Right lung (tissue), 2 donors: ENCODE measurements at regions not wholly inside any gene's neighbourhood (a gene's known extent, or its start where the extent isn't known, plus 50 kb on each side); places are given as distances from the start of the nearest gene placed in this dataset.
"Not testable (repeated sequence)": the region's sequence is repeated elsewhere in the genome, so short reads cannot be mapped to it uniquely, and the experiment has no call there.

Source experiments
- DNase-seq, 2 donors: peaks; one replicate each; pipeline ENCODE4 v3.0.0-alpha.2; 2013

DNA sequence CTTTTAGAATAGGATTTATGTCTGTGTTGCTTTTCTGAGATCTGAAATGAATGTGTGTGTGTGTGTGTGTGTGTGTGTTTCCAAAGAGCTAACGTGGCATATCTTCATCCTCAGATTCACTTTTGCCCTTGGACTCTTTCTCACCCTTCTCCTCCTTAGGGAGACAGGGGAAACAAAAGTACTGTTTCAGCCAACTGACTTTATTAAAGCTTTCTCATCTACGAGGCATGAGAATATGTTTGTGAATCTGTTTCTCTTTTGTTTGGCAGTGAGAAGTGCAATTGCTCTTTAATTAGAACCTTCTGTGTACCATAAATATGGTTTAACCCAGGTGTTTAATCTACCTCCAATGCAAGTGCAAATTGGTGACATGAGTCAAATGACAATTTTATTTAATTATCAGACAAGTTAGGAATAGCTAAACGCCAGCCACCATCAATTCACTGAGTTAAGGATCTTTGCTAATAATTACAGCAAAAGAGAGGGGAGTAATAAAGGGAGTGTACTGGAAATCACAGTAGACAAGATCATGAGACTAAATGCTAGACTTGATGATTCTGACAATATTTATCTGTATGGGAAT lies 186.4 kb upstream of the COL3A1 start:
- DNase-seq = peak; percentile 16 to 20

DNA sequence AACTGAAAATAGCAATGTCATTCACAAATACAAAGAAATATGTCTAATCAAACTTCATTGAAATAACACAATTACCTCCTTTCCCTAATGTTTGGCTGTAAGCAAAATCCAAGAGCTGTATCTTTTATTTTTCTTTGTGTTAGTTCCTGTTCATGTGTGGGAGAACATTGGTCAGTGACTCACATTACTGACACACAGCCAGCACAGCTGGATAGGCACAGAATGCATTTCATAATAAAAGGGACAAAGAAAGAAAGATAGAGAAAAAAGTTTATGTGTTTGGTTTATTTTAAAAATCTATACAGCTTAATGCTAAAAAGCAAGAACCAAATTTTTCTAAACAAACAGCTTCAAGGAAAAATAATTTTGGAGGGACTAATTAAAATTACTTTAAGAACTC lies 185.6 kb upstream of the COL3A1 start:
- DNase-seq = peak; percentile 66 to 75

DNA sequence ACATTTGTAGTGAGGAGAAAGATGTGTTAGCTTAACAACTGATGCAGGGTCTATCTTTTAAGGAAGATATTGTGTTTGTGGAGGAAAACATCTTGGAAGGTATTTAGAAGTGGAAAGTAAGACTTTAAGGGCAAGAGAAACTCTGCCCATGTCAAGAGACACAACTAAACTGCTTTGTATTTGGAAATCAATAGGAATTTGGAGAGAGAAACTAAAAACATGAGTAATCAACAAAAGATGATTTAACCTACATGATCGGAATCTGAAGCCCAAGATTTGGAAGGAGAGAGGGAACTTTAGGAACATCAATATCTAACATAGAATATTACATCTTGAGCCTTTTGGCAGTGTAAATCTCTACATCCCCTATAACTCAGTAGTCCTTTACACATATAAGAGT lies 184.2 kb upstream of the COL3A1 start:
- DNase-seq = no peak

DNA sequence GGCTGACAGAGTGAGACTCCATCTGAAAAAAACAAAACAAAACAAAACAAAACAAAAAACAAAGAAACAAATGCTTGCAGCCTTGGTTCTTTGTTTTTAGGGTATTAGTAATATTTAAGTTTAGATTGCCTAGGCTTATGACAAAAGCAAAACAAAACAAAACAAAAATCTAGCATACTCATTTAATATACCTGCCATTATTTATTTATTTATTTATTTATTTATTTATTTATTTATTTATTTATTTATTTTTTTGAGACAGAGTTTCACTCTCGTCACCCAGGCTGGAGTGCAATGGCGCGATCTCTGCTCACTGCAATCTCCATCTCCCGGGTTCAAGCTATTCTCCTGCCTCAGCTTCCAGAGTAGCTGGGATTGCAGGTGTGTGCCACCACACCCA lies 179.7 kb upstream of the COL3A1 start:
- not testable (repeated sequence) for DNase-seq

DNA sequence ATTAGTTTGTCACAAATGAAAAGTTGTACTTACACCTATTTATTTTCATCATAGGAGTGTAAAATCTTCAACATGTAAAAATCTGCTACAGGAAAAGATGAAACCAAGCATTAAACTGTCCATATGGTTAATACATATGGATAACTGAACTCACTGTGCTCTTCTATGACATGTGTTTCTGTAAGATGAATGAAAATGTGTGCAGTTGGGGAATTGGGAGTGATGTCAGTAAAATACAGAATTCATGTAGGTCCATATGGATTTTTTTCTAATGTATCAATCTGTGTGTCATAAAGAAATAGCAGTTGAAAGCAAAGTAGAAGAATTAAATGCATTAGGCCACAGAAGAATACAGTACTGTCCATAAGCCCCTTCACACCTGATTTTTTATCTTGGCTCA lies 178.4 kb upstream of the COL3A1 start:
- no peak for DNase-seq

DNA sequence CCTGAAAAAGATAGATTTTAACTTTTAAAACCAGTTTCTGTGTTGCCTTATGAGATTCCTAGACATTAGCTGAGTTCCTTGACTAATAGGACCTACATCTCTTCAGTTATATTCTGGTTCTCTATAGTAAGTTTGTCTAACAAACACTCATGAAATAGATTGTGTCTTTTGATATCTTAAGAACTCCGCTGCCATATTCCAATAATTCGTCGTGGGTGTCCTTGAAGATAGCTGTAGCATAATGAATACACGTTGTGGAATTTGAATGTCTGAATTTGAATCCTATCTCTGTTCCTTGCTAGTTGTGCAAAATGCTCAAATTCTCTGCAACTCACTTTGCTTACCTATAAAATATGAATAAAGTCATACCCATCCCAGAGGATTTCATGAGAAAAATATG lies 176.8 kb upstream of the COL3A1 start:
- no peak for DNase-seq

DNA sequence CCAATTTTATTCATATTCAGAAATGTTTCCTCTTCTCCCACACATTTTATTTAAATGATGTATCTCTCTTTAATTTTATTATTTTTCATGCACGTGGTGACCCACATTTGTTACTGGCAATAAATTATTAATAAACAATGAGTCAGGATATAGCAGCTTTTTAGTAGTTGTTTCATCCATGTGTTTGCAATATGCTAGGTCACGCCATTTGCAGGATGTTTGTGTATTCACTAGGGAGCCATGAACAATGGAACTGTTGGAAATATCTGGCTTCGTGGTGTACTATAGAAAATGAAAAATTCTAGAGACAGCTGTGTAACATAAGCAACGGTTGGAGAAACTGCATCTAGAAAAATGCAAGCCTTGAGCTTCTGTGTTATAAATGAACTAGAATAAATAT lies 176.0 kb upstream of the COL3A1 start:
- DNase-seq = peak; percentile 17 to 35

DNA sequence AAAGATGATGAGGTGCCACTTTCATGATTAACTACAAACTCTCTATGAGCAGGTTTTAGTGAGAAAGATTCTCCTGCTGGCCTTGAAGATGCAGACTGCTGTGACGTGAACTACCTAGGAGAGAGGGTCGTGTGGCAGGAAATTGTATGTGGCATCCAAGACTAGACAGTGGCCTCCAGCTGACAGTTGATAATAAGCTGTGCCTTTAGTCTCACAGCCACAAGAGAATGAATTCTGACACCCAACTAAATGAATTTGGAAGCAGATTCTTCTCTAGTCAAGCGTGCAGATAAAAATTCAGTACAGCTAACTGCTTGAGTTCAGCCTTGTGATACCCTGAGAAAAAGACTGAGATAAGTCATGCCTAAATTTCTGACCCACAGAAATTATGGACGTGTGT lies 169.0 kb upstream of the COL3A1 start:
- no peak for DNase-seq

DNA sequence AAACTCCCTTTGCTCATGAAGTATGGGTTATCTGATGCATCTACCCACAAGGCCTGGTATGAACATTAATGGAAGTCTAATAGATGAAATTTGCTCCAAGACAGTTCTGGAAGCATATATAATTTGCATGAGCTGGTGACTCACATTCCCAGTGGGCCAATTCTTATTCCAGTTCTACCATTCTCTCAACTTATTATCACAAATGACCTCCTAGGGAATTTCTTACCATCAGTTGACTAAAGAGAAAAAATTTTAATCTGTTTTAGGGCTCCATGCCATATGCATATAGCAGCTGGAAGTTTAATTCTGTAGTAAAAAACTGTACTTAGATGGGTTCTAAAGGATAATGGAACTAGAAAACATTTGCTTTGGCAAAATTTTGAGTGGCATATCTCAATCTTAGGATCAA lies 165.2 kb upstream of the COL3A1 start:
- DNase-seq = no peak

DNA sequence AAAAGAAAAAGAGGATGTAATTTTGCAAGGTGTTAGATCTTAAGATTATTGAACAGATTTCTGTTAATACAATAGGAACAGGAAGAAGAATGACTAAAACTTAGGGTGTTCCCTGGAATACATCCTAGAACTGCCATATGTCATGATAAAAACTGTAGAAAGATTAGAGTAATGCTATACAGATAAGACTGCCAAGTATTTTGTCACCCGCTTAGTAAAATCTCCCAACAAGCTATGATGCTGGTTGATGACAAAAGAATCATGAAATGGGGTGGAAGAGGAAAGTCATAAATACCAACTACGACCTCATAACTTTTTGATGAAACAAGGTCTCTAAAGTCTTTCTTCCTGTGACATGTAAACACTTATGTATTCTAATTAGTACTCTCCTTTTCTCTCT lies 163.6 kb upstream of the COL3A1 start:
- DNase-seq = no peak

DNA sequence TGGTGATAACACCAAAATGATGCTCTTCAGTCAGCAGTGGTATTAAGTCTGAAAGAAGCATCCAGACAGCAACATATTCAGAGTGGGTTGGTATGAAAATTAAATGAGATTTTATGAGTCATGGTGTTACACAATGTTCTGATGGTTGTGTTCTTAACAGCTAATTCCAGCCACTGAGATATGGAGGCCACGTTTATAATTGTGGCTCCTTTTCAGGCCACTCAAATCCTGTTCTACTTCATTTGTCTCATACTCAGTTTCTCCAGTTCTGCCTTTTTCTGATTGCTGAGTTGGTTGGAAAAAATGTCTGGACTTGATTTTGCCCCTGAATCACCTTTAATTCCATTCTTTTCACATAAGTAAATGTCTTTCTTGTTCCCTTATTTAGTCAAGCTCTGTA lies 162.7 kb upstream of the COL3A1 start:
- no peak for DNase-seq

DNA sequence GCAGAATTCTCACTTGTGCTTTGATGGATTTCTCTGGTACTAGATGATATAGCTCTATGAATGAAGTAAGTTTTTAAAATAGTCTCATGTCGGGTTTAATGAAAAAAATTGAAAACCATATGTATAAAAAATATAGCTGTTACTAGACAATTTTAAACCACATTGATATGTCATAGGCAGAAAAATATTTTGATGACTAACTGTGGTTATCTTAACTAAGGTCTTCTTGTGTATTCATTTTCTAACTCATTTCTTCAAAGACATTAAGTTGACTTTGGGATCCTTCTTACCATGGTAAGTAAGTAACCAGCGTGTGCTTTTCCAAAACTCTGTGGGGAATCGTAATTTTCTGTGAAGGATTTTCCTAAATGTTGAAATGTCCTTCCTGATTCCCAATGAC lies 160.9 kb upstream of the COL3A1 start:
- no peak for DNase-seq

DNA sequence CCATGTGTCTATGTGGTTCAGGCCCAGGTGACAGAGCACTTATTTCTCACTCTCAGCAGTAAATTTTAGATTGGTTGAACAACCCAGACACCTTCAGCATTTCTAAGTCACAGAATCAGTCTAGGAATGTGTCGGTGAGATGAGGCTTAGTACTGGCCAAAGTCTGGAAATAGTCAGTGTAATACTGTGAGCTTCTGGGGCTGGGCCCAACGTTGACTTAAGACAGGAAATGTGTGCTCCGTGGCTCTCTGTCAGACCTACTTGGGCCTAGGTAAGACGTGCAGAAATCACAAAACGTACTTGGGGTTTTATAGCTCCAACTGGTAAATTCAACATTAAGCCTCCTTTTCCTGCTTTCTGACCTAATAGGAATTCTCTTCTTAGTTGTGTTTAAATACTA lies 160.3 kb upstream of the COL3A1 start:
- DNase-seq = no peak

DNA sequence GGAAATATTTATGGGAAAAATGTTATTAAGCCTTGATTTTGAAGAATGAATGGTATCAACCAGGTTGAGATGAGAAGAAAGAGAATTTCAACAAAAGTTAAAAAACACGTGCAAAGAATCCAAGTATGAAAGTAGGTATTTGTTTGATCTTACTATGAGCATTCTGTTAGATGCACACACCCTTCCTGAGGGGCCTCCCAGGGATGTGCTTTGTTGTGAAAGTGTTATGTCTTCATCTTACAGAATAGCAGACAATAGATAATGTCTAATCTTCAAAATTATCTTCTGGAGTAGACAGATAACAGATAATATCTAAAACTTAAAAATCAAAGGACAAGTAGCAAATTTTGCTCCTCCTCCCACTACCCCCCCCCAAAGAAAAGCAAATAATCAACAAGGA lies 155.2 kb upstream of the COL3A1 start:
- no peak for DNase-seq

DNA sequence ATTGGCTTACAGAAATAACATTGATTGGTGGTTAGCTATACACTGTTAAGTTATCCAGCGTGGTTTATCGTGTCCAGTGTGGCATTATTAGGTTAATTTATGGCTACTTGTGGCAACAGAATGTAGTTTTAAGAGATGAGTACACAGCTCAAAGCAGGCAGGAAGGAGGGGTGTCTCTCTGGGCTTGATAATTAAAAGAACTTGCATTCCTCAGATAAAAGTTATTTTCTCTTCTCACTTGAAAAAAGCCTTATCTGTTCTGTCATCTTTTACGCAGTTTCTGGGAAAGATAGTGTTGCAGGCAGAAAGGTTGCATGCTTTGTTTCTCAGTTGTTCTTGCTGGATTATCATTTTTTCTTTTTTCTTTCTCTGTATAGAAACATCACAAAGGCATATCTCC lies 154.4 kb upstream of the COL3A1 start:
- no peak for DNase-seq

DNA sequence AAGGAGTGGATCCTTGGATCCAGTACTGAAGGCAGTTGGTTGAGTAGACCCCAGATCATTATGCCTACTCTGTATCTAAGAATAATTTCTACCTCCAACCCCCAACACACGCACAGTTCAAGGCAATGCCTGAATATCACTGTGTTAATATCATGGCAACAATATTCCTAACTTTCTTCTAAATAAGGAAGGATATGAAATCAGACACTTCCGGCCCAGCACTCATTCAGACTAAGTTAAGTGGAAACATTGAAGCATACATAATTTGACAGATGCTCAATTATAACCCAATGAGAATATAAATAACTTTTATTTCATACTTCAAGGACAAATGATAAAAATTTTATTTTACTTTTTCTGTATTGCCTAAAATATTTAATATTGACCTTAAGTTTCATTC lies 153.6 kb upstream of the COL3A1 start:
- DNase-seq = no peak

DNA sequence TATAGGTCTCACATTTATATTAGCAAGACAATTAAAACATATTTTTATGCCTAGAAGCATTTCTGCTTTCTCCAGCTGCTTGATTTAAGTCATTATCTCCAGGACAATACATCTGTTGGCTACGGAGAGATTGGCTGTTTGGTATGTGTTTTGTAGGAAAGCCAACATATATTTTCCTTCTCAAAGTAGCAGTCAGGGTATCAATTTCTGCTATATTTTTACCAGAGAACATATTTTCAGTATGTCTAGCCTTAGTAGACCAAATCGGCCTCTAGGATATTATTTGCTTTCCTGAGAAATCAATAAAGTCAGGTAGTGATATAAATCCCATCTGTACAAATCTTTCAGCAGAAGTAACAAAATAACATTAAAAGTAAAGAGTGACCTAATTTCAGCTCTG lies 150.0 kb upstream of the COL3A1 start:
- no peak for DNase-seq

DNA sequence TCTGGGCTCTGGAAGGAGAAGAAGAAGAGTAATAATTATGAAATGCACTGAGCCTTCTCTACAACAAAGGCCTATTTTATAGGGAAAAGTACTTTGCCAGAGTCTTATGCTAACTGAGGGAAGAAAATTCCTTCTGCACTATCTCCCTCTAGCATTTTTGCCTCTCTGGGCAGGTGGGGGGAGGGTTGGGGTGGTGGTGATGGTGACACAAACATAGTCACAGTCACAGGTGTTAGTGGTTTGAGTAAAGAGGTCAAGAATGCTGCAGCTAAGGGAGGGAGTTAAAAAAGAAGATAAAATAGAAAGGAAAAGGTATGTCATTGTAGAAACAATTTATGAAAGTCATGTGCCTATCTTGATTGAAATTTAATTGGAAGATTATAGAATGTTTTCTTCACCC lies 140.8 kb upstream of the COL3A1 start:
- no peak for DNase-seq

DNA sequence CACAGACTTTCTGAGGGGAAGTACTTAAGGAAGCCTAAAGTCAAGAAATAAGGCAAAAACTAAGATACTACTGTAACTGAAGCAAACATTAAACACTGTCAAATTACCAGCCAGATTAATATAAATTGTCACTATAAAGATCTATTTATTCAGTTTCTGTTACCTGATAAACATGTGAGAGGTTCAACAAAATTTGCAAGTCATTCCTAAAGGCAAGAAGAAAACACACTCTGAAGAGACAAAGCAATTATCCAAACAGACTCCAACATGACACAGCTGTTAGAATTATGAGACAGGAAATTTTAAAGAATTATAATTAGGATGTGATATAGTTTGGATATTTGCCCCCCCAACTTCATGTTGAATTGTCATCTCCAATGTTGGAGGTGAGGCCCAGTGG lies 140.4 kb upstream of the COL3A1 start:
- DNase-seq = no peak

DNA sequence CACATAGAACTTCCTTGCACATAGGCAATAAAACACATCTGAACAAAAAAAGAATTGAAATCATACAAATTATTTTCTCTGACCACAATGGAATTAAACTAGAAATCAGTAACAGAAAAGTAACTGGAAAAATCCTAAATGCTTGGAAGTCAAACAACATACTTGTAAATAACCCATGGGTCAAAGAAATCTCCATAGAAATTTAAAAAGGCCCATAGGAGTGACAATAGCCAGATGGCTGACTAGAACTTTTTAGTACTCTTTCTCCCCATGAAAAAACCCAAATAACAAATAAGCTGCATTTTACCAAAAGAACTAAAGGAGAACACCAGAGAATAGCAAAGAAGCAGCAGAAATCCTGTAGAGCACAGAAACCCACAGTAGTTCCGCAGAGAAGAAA lies 139.2 kb upstream of the COL3A1 start:
- DNase-seq = no peak

DNA sequence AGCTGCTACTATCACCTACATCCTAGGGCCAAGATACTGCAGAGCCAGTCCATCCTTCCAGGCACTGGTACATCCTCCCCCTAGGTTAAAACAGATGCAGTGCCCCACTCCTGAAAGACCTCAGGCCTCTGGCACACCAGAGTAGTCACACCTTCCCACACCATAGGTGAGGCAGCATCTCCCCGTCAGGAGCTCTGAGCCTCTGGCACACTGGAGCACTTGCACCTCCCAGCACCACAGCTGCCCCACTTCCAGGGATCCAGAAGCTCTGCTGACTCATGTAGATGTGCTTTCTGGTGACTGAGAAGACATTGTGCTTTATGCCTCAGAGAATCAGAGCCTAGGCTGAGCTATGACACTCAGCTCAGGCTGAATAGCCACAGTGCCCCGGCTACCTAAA lies 138.4 kb upstream of the COL3A1 start:
- DNase-seq = no peak

DNA sequence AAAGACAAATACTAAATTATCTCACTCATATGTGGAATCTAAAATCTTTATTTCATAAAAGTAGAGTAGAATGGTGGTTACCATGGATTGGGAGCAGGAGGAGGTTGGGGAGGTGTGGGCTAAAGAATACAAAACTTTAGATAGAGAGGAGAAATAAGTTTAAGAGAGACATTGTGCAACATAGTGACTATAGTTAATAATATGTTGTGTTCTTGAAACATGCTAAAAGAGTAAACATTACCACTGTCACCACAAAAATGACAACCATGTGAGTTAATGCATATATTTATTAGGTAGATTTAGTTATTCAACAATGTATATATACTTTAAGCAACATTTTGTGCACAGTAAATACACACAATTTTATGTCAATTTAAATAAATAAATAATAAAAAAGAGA lies 128.5 kb upstream of the COL3A1 start:
- no peak for DNase-seq

DNA sequence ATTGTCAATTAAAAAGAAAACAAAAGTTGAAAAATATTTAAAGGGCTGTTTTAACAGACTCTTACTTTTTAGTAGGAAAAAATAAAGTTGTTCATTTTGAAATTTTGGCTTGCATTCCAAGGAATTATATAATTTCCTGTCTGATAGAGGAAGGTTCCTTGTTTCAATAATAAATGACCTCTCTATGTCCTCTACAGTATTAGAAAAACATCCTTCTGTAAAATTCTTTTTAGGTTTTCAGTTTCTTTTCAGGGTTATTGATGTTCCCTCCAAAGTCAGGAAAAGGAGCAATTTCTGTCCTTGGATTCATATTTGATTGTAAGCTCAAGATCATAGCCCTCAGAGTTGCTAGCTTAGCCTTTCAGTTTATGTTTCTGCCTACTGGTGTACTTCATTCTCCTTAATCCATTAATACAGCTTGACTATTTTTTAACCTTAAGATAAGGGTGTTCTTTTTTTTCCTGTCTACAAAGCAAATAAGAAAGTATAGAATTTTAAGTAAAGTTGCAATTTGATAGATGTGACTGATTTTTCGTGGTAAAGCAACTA lies 125.2 kb upstream of the COL3A1 start:
- DNase-seq = no peak

DNA sequence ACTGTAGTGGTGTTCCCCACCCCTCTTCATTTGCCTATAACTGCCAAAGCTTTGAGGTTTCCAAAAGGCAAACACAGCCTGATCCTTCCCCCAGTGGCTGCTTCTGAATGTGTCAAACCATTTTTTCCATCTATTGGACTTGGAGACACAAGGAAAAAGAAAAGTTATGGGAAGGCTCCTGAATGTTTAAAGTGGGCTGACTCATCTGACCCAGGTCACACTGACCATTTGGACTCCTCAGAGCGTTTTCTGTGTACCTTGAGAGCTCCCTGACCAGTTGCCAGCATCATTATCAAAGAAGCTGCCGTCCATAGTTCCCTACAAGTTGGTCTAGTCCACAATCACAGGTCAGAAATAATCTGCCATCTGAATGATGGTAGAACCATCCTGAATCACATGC lies 123.4 kb upstream of the COL3A1 start:
- no peak for DNase-seq

DNA sequence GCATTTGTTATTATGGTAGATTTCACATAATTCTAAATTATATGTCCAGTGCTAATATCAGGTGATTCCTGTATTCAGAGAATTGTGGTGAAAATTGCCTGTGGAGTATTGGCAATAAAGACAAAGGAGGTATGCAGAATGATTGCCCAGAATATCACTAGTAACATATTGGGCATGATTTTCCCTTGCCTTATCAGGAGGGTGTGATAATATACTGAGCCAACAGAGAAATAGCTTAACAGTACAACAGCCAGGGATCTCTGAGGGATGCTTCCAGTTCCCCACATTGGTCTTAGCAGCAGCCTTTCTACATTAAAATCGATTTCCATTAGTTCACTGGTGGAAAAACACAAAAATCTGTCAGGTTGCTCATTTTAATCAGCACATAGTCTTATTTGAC lies 122.9 kb upstream of the COL3A1 start:
- no peak for DNase-seq
